Choroid plexus epithelial cell (primary cell): ENCODE measurements at regions not wholly inside any gene's neighbourhood (a gene's known extent, or its start where the extent isn't known, plus 50 kb on each side); places are given as distances from the start of the nearest gene placed in this dataset.

ENCODE experiments used
- DNase-seq: peaks from one replicate; pipeline ENCODE4 v3.0.0-alpha.2; 2010; ENCODE audit warnings: low read depth
- H3K4me3 ChIP-seq: 2 replicates; pipeline ENCODE4 v1.5.1; 2011; ENCODE audit warnings: low read depth, mild to moderate bottlenecking, control low read depth, low read length, moderate library complexity
- TF ChIP-seq, protein P1 (sequence below): conservative IDR thresholded peaks from 2 replicates; pipeline ENCODE4 v1.5.1; 2011; ENCODE audit warnings: low read depth, mild to moderate bottlenecking, control low read depth, inconsistent platforms, low read length, moderate library complexity

DNA sequence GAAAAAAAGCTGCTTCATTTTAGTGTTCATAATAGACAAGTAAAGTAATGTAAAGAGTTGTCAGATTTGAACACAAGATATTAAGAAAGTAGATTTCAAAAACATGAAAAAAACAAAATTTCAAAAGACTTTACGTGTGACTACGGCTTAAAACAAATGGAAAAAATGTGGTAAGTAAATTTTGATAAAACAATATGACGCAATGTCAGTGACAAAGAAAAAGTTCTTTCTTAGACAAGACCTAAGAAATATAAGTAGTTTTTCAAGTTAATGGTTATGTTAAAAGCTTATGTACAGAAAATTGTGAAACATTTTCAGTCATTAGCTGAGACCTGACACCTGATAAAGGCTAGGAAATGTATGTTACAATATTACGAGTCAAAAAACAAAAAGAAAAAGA, 73.7 kb upstream of the EYS start:
- DNase-seq, result no peak
- H3K4me3 ChIP-seq, result no peak overlapping the region
- TF ChIP-seq, protein P1, sequence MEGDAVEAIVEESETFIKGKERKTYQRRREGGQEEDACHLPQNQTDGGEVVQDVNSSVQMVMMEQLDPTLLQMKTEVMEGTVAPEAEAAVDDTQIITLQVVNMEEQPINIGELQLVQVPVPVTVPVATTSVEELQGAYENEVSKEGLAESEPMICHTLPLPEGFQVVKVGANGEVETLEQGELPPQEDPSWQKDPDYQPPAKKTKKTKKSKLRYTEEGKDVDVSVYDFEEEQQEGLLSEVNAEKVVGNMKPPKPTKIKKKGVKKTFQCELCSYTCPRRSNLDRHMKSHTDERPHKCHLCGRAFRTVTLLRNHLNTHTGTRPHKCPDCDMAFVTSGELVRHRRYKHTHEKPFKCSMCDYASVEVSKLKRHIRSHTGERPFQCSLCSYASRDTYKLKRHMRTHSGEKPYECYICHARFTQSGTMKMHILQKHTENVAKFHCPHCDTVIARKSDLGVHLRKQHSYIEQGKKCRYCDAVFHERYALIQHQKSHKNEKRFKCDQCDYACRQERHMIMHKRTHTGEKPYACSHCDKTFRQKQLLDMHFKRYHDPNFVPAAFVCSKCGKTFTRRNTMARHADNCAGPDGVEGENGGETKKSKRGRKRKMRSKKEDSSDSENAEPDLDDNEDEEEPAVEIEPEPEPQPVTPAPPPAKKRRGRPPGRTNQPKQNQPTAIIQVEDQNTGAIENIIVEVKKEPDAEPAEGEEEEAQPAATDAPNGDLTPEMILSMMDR, result no peak

GRCh38 chr6:65776332-65776731, 69.3 kb upstream of the EYS start:
- no peak overlapping the region for H3K4me3 ChIP-seq
- peak; percentile 13 for DNase-seq
- TF ChIP-seq, protein P1, result no peak

DNA sequence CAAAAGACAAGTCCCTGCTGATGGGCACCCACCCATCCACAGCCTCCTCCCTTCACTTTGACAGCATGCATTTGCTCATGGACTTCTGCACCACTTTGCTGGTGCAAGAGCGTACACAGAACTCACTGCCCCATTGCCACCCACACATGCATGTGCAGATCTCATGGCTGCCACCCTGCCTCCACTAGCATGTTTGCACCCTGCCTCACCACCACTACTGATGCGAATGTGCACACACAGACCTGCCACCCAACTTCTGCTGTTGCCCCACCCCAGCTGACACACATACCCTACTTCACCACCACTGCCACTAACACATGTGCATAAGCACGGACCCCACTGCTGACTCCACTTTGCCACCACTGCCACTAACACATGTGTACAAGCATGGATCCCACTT, 64.9 kb upstream of the EYS start:
- TF ChIP-seq, protein P1, result no peak
- no peak overlapping the region for H3K4me3 ChIP-seq

GRCh38 chr6:65761890-65762289, 54.9 kb upstream of the EYS start:
- DNase-seq, result no peak
- TF ChIP-seq, protein P1, result no peak
- H3K4me3 ChIP-seq, result no peak overlapping the region

More for the DNA sequence above, 64.9 kb upstream of the EYS start:
- no peak for DNase-seq

DNA sequence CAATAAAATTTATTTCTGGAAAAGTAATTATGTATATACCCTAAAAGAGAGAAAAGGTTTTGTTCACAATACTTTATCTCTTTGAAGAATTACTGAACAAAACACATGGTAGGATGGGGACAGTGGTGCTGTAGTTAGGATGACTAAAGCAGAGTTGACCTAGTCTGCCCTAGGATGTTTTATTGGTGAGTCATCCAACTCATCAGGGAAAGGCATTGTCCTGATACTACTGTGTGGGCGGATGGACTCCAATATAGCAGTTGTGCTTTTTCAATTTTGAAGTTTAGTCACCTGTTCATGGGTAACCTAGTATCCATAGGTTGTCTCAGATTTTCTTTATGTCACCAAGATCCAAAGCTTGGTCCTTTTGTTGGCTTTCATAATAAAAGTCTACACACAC, 53.3 kb upstream of the EYS start:
- H3K4me3 ChIP-seq, result no peak overlapping the region
- TF ChIP-seq, protein P1, result no peak
- DNase-seq, result peak; percentile 17
